B cell (primary cell): ENCODE measurements at regions not wholly inside any gene's neighbourhood (a gene's known extent, or its start where the extent isn't known, plus 50 kb on each side); places are given as distances from the start of the nearest gene placed in this dataset.

Experiments
- ATAC-seq: fragments of 200-7000 bp; cut with Tn5 transposase; one replicate; pipeline ENCODE4 v1.10.0; 2021; ENCODE audit warnings: low read depth, mild to moderate bottlenecking, moderate number of reproducible peaks, moderate library complexity
- CTCF ChIA-PET: fragments of 350-600 bp; sonication (Branson Sonifier 250); formaldehyde crosslinking; loops from one replicate; lab custom pipeline; 2021; ENCODE audit warnings: antibody characterized with exemption, inconsistent platforms; lab: Charles Lee
- POLR2A ChIA-PET: fragments of 350-600 bp; sonication (Branson Sonifier 250); formaldehyde crosslinking; loops from one replicate; lab custom pipeline; 2021; ENCODE audit warnings: antibody characterized with exemption; lab: Charles Lee
- DNase-seq: peaks from one replicate; pipeline ENCODE4 v3.0.0; 2013
- H2AFZ ChIP-seq: 2 replicates; pipeline ENCODE4 v1.6.1; 2012; ENCODE audit warnings: mild to moderate bottlenecking, low read depth, low read length; ENCODE audit not compliant: insufficient read depth, poor library complexity, severe bottlenecking
- H3K27ac ChIP-seq, 2 donors: 1 replicate in 1 of 2; 2 replicates in 1 of 2; pipeline ENCODE4 v1.5.1; 2012 to 2013; ENCODE audit warnings: low read length in 2 of 2, mild to moderate bottlenecking in 2 of 2, moderate library complexity in 1 of 2
- H3K27me3 ChIP-seq, 4 experiments: fragments of 200-600 bp in 1 of 4; sonication (generic) in 1 of 4; replicated peaks in 1 of 4; 1 replicate in 2 of 4; 2 replicates in 2 of 4; pipeline versions ENCODE4 v1.6.1 to v1.7.0; 2013 to 2016; ENCODE audit warnings: low read length in 3 of 4, mild to moderate bottlenecking in 2 of 4, mixed read lengths in 1 of 4, moderate library complexity in 1 of 4; ENCODE audit not compliant: insufficient read depth in 4 of 4, control insufficient read depth in 3 of 4; ENCODE audit errors: control extremely low read depth in 1 of 4
- H3K36me3 ChIP-seq, 2 experiments: replicated peaks in 1 of 2; 1 replicate in 1 of 2; 2 replicates in 1 of 2; pipeline versions ENCODE4 v1.6.1 to v1.7.1; 2013; ENCODE audit warnings: low read length in 1 of 2; ENCODE audit not compliant: insufficient read depth in 2 of 2, control insufficient read depth in 1 of 2; ENCODE audit errors: control extremely low read depth in 1 of 2, extremely low read depth in 1 of 2
- H3K4me1 ChIP-seq, 2 donors: fragments of 200-600 bp in 1 of 2; sonication (generic) in 1 of 2; 1 replicate in 1 of 2; 2 replicates in 1 of 2; pipeline versions ENCODE4 v1.5.1 to v1.6.1; 2013 to 2017; ENCODE audit warnings: low read length in 2 of 2; ENCODE audit not compliant: control insufficient read depth in 2 of 2, insufficient read depth in 2 of 2
- H3K4me2 ChIP-seq: replicated peaks from 2 replicates; pipeline ENCODE3; 2012; ENCODE audit warnings: mild to moderate bottlenecking, low read depth, low read length; ENCODE audit not compliant: poor library complexity, severe bottlenecking
- H3K4me3 ChIP-seq, 5 experiments: fragments of 200-600 bp in 1 of 5; sonication (generic) in 1 of 5; 1 replicate in 3 of 5; 2 replicates in 2 of 5; pipeline versions ENCODE4 v1.5.1 to v1.7.0; 2011 to 2016; ENCODE audit warnings: low read length in 4 of 5, mild to moderate bottlenecking in 4 of 5, low read depth in 2 of 5, control low read depth in 1 of 5, moderate library complexity in 1 of 5; ENCODE audit not compliant: insufficient read depth in 1 of 5; ENCODE audit errors: control extremely low read depth in 1 of 5, extremely low read depth in 1 of 5
- H3K79me2 ChIP-seq: fragments of 200-600 bp; sonication (generic); one replicate; pipeline ENCODE4 v1.6.0; 2016; ENCODE audit warnings: low read length; ENCODE audit not compliant: control insufficient read depth, insufficient read depth
- H3K9ac ChIP-seq: fragments of 200-600 bp; sonication (generic); 2 replicates; pipeline ENCODE4 v1.6.1; 2017; ENCODE audit warnings: mild to moderate bottlenecking, low read length, moderate library complexity
- H3K9me3 ChIP-seq, 3 donors: one replicate each; pipeline versions ENCODE4 v1.6.1 to v1.7.1; 2013; ENCODE audit warnings: low read length in 2 of 3; ENCODE audit not compliant: control insufficient read depth in 2 of 3, insufficient read depth in 1 of 3; ENCODE audit errors: control extremely low read depth in 1 of 3
- H4K20me1 ChIP-seq: 2 replicates; pipeline ENCODE4 v1.6.0; 2012; ENCODE audit warnings: mild to moderate bottlenecking, low read length; ENCODE audit not compliant: insufficient read depth, control insufficient read depth, poor library complexity, severe bottlenecking
- H3K27ac Mint-ChIP-seq: one replicate; pipeline ENCODE4 v1.8.0; 2021; ENCODE audit warnings: mixed read lengths
- H3K27me3 Mint-ChIP-seq: one replicate; pipeline ENCODE4 v1.8.0; 2021; ENCODE audit warnings: mixed read lengths
- H3K4me1 Mint-ChIP-seq: one replicate; pipeline ENCODE4 v1.8.0; 2021; ENCODE audit warnings: mixed read lengths
- H3K4me3 Mint-ChIP-seq: one replicate; pipeline ENCODE4 v1.8.0; 2021; ENCODE audit warnings: mixed read lengths
- H3K9me3 Mint-ChIP-seq: one replicate; pipeline ENCODE4 v1.8.0; 2022; ENCODE audit warnings: mixed read lengths; ENCODE audit not compliant: insufficient read depth
- CTCF ChIP-seq: fragments of 200-600 bp; IDR thresholded peaks from one replicate; pipeline ENCODE4 v1.8.0; 2022; ENCODE audit warnings: antibody characterized with exemption, mild to moderate bottlenecking
- EZH2 ChIP-seq: IDR thresholded peaks from 2 replicates; pipeline ENCODE4 v1.6.1; 2012; ENCODE audit warnings: borderline replicate concordance, low read depth, mild to moderate bottlenecking, moderate library complexity, low read length; ENCODE audit not compliant: insufficient read depth, poor library complexity, severe bottlenecking
- WGBS: methylation state at CpG from one replicate; pipeline ENCODE4 v1.1.5; 2013; ENCODE audit warnings: missing lambda C conversion rate; ENCODE audit not compliant: insufficient coverage; 5-methylcytosine and 5-hydroxymethylcytosine counted together
- intact Hi-C: fragments of 100-400 bp; cut with micrococcal nuclease; formaldehyde crosslinking; loops from one replicate; pipeline ENCODE4 v1.10.0; 2022

GRCh38 chr13:88042489-88042888 lies 371.3 kb downstream of the SLITRK5 start:
- no peak for ATAC-seq
- no peak overlapping the region for H3K4me3 Mint-ChIP-seq

GRCh38 chr13:88051746-88052482 lies 380.7 kb downstream of the SLITRK5 start:
- no peaks in the 10 kb centered on the region for H3K27me3 Mint-ChIP-seq
- H3K4me1 Mint-ChIP-seq: no peaks in the 10 kb centered on the region
- H3K27ac Mint-ChIP-seq: no peak overlapping the region
- H3K4me3 ChIP-seq: no peak overlapping the region
- TF ChIP-seq EZH2 (no peak), CTCF (no peak)
- CTCF ChIA-PET: no interaction called here
- no peaks in the 10 kb centered on the region for H3K36me3 ChIP-seq
- H3K9me3 Mint-ChIP-seq: no peaks in the 10 kb centered on the region
- H3K79me2 ChIP-seq: no peaks in the 10 kb centered on the region
- DNase-seq (no peak), ATAC-seq (no peak)
- no peaks in the 10 kb centered on the region for H3K4me1 ChIP-seq
- H3K4me3 Mint-ChIP-seq: no peak overlapping the region
- no peaks in the 10 kb centered on the region for H4K20me1 ChIP-seq
- 68% methylated on average over 6 of the region's 8 CpGs for WGBS
- H2AFZ ChIP-seq: no peak overlapping the region
- H3K27me3 ChIP-seq: no peaks in the 10 kb centered on the region
- intact Hi-C loops: no loop called here
- POLR2A ChIA-PET: no interaction called here
- peaks cover 0 to 9% (median 2%) of the 10 kb centered on the region in 3 donors for H3K9me3 ChIP-seq
- no peak overlapping the region for H3K9ac ChIP-seq
- H3K4me2 ChIP-seq: no peak overlapping the region
- H3K27ac ChIP-seq: no peak overlapping the region

More at GRCh38 chr13:88042489-88042888, 371.3 kb downstream of the SLITRK5 start:
- Histone ChIP-seq H2AFZ (no peak overlapping the region), H3K4me2 (no peak overlapping the region), H3K36me3 (no peaks in the 10 kb centered on the region), H3K27me3 (no peaks in the 10 kb centered on the region), H3K9ac (no peak overlapping the region), H4K20me1 (no peaks in the 10 kb centered on the region), H3K27ac (no peak overlapping the region), H3K79me2 (no peaks in the 10 kb centered on the region), H3K9me3 (peaks cover 0 to 2% (median 0%) of the 10 kb centered on the region in 3 donors), H3K4me1 (no peaks in the 10 kb centered on the region), H3K4me3 (no peak overlapping the region)
- no peak for DNase-seq
- Mint-ChIP-seq H3K27me3 (no peaks in the 10 kb centered on the region), H3K4me1 (no peaks in the 10 kb centered on the region), H3K9me3 (peaks cover under 1% of the 10 kb centered on the region), H3K27ac (no peak overlapping the region)
- POLR2A ChIA-PET: no interaction called here
- CTCF ChIA-PET: no interaction called here
- no CpG with 5 or more reads among the region's 1 CpG for WGBS
- intact Hi-C loops: no loop called here
- TF ChIP-seq EZH2: no peak
